Activated naive CD8-positive, alpha-beta T cell treated with anti-CD3 and anti-CD28 coated beads, Interleukin-2, amount 50 U/mL, for 24 hours (primary cell): ENCODE measurements at regions not wholly inside any gene's neighbourhood (a gene's known extent, or its start where the extent isn't known, plus 50 kb on each side); places are given as distances from the start of the nearest gene placed in this dataset.

Experiments used
- ATAC-seq: fragments of 150-1000 bp; cut with Tn5 transposase; one replicate; pipeline ENCODE4 v1.10.0; 2021
- DNase-seq: peaks from one replicate; pipeline ENCODE4 v3.0.0; 2021
- H3K27ac Mint-ChIP-seq: one replicate; pipeline ENCODE4 v1.8.0; 2021; ENCODE audit warnings: mild to moderate bottlenecking, mixed read lengths
- H3K27me3 Mint-ChIP-seq: one replicate; pipeline ENCODE4 v1.8.0; 2021; ENCODE audit warnings: mixed read lengths
- H3K36me3 Mint-ChIP-seq: one replicate; pipeline ENCODE4 v1.8.0; 2021; ENCODE audit warnings: low read depth, mixed read lengths
- H3K4me1 Mint-ChIP-seq: one replicate; pipeline ENCODE4 v1.8.0; 2021; ENCODE audit warnings: mixed read lengths
- H3K4me3 Mint-ChIP-seq: one replicate; pipeline ENCODE4 v1.8.0; 2021; ENCODE audit warnings: mild to moderate bottlenecking, moderate library complexity, mixed read lengths
- H3K9me3 Mint-ChIP-seq: one replicate; pipeline ENCODE4 v1.8.0; 2021; ENCODE audit warnings: mixed read lengths

DNA sequence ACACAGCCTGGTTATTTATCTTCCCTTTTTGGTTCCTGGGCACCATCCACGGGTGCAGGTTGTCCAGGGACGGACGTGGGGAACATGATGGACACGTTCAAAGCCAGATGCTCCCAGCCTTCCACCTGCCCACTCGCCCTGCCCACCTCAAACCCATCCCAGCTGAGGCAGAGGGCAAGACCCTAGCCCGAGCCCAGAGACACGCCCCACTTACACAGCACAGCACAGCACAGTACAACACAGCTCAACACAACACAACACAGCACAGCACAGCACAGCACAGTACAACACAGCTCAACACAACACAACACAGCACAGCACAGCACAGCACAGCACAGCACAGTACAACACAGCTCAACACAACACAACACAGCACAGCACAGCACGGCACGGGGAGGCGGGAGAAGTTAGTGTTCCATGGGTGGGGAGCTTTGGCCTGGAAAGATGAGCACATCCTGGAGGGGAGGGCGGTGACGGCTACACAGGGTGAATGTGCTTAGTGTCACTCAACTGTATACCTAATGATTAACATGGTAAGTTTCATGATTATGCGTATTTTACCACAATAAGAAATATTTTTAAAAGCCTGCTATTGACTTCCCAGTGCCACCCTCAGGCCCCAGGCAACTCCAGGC, 1507.5 kb downstream of the BRD1 start:
- Mint-ChIP-seq H3K27ac (no peak overlapping the region), H3K4me1 (no peaks in the 10 kb centered on the region), H3K9me3 (no peaks in the 10 kb centered on the region), H3K4me3 (no peak overlapping the region), H3K27me3 (no peaks in the 10 kb centered on the region), H3K36me3 (no peaks in the 10 kb centered on the region)
- ATAC-seq (no peak), DNase-seq (no peak)

- peak; percentile 8 for ATAC-seq
- no peaks in the 10 kb centered on the region for H3K27me3 Mint-ChIP-seq
- no peak overlapping the region for H3K4me3 Mint-ChIP-seq
- H3K36me3 Mint-ChIP-seq = no peaks in the 10 kb centered on the region
- H3K9me3 Mint-ChIP-seq = no peaks in the 10 kb centered on the region
- no peaks in the 10 kb centered on the region for H3K4me1 Mint-ChIP-seq
- no peak overlapping the region for H3K27ac Mint-ChIP-seq
- DNase-seq = no peak
These were observed 1508.2 kb downstream of the BRD1 start for GRCh38 chr22:48319321-48320047.

DNA sequence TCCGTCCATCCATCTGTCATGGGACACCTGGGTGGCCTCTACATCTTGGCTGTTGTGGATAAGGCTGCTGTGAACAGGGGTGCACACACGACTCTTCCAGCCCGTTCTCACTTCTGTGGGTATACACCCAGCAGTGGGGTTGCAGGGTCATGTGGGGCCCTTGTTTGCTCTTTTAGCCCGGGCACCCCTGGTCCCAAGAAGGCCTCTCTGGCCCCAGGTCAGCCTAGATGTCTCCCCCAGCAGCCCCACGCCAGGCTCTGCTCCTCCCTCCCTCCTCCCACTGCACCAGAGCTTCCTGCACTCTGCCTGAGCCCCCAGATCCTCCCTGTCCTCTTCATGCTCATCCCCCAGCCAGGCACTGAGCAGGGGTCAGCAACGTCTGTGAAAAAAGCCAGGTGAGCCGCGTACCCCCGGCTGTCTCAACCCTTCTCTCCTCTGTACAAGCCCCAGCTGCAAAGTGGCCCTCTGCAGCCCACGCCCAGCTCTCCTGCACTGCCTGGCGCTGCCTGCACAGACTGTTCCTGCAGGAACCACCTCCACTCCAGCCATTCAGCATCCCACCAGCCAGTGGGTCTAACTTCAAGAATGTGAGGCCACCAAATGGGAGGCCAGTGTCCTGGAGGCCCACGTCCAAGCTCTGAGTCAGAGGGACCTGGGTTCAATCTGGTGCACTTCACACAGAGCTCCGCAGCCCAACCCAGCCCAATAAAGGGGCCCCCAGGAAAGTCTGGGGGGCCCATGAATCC, 1508.9 kb downstream of the BRD1 start:
- H3K36me3 Mint-ChIP-seq = no peaks in the 10 kb centered on the region
- no peak overlapping the region for H3K4me3 Mint-ChIP-seq
- H3K4me1 Mint-ChIP-seq = no peaks in the 10 kb centered on the region
- H3K27me3 Mint-ChIP-seq = no peaks in the 10 kb centered on the region
- DNase-seq (no peak), ATAC-seq (no peak)
- no peaks in the 10 kb centered on the region for H3K9me3 Mint-ChIP-seq
- no peak overlapping the region for H3K27ac Mint-ChIP-seq

DNA sequence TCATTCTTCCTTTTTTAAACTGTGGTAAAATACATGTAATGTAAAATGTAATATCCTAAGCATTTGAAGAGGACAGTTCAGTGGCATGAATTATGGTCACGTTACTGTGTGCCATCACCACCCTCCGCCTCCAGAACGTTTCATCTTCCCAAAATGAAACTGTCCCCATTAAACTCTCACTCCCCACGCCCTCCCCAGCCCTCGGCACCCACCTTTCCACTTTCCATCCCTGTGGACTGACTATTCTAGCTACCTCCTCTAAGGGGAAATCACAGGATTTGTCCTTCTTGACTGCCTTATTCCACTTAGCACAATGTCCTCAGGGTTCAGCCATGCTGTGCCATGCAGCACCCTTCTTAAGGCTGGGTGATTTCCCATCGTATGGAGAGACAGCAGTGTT, 1509.5 kb downstream of the BRD1 start:
- DNase-seq (no peak), ATAC-seq (no peak)
- H3K27ac Mint-ChIP-seq = no peak overlapping the region
- H3K4me1 Mint-ChIP-seq = no peaks in the 10 kb centered on the region
- no peaks in the 10 kb centered on the region for H3K36me3 Mint-ChIP-seq
- H3K9me3 Mint-ChIP-seq = peaks cover 4% of the 10 kb centered on the region
- H3K4me3 Mint-ChIP-seq = no peak overlapping the region
- H3K27me3 Mint-ChIP-seq = no peaks in the 10 kb centered on the region

- no peaks in the 10 kb centered on the region for H3K36me3 Mint-ChIP-seq
- no peak for ATAC-seq
- no peak overlapping the region for H3K4me3 Mint-ChIP-seq
- DNase-seq = no peak
- no peak overlapping the region for H3K27ac Mint-ChIP-seq
- H3K9me3 Mint-ChIP-seq = peaks cover 15% of the 10 kb centered on the region
- no peaks in the 10 kb centered on the region for H3K27me3 Mint-ChIP-seq
- no peaks in the 10 kb centered on the region for H3K4me1 Mint-ChIP-seq
These were observed 1511.1 kb downstream of the BRD1 start for GRCh38 chr22:48316257-48317250.

GRCh38 chr22:48315439-48316256, 1512.0 kb downstream of the BRD1 start:
- no peaks in the 10 kb centered on the region for H3K4me1 Mint-ChIP-seq
- ATAC-seq (no peak), DNase-seq (no peak)
- H3K27me3 Mint-ChIP-seq = no peaks in the 10 kb centered on the region
- H3K36me3 Mint-ChIP-seq = no peaks in the 10 kb centered on the region
- no peak overlapping the region for H3K27ac Mint-ChIP-seq
- H3K4me3 Mint-ChIP-seq = no peak overlapping the region
- H3K9me3 Mint-ChIP-seq = peaks cover 15% of the 10 kb centered on the region

GRCh38 chr22:48314073-48314472, 1513.6 kb downstream of the BRD1 start:
- H3K27ac Mint-ChIP-seq = no peak overlapping the region
- no peak overlapping the region for H3K4me3 Mint-ChIP-seq
- peaks cover 15% of the 10 kb centered on the region for H3K9me3 Mint-ChIP-seq
- ATAC-seq (no peak), DNase-seq (no peak)
- no peaks in the 10 kb centered on the region for H3K27me3 Mint-ChIP-seq
- H3K36me3 Mint-ChIP-seq = no peaks in the 10 kb centered on the region
- H3K4me1 Mint-ChIP-seq = no peaks in the 10 kb centered on the region

GRCh38 chr22:48313175-48313830, 1514.4 kb downstream of the BRD1 start:
- DNase-seq (no peak), ATAC-seq (no peak)
- no peak overlapping the region for H3K27ac Mint-ChIP-seq
- no peak overlapping the region for H3K4me3 Mint-ChIP-seq
- no peaks in the 10 kb centered on the region for H3K36me3 Mint-ChIP-seq
- H3K4me1 Mint-ChIP-seq = no peaks in the 10 kb centered on the region
- H3K27me3 Mint-ChIP-seq = no peaks in the 10 kb centered on the region
- peaks cover 15% of the 10 kb centered on the region for H3K9me3 Mint-ChIP-seq

- Mint-ChIP-seq H3K9me3 (peaks cover 15% of the 10 kb centered on the region), H3K4me3 (no peak overlapping the region), H3K4me1 (no peaks in the 10 kb centered on the region), H3K27me3 (no peaks in the 10 kb centered on the region), H3K36me3 (no peaks in the 10 kb centered on the region), H3K27ac (no peak overlapping the region)
- ATAC-seq (no peak), DNase-seq (no peak)
These were observed 1516.9 kb downstream of the BRD1 start for GRCh38 chr22:48310740-48311139.

DNA sequence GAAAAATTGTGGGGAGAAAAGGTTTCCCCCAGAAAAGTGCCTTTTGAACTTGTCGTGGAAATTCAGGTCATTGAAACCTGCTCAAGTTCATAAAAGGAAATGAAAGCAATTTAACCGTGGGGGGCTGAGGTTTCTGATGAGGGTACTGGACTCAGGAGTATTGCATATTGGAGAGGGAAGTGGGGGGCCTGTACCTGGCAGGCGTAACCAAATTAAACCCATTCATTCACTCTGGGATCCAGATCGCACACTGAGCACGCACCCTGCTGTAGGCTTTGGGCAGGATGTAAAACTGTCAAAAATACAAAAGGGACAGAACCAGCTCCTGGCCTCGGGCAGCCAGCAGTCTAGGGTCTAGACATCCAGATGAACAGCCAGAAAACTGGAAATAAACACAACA, 1517.4 kb downstream of the BRD1 start:
- Mint-ChIP-seq H3K27me3 (no peaks in the 10 kb centered on the region), H3K36me3 (no peaks in the 10 kb centered on the region), H3K27ac (no peak overlapping the region), H3K4me1 (no peaks in the 10 kb centered on the region), H3K4me3 (no peak overlapping the region), H3K9me3 (peaks cover 15% of the 10 kb centered on the region)
- ATAC-seq = no peak
- DNase-seq = no peak

DNA sequence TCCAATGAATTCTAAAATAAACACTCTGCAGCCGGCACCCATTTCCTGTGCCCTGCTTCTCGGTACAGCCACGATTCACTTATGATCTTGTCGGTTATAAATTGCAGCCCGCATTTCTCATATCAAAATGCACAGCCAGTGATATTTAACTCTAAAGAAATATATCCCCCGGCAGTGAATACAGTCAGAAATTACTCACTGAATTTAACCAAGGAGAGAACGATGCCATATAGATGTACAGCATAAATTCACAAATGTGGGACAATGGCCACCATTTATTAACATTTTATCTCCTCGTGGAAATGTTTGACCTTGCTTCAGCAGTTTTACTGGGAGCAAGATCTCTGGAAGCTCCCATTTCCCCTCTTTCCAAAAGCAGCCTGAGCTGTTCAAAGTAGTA, 1517.8 kb downstream of the BRD1 start:
- H3K4me1 Mint-ChIP-seq = no peaks in the 10 kb centered on the region
- H3K36me3 Mint-ChIP-seq = no peaks in the 10 kb centered on the region
- H3K4me3 Mint-ChIP-seq = no peak overlapping the region
- peaks cover 15% of the 10 kb centered on the region for H3K9me3 Mint-ChIP-seq
- DNase-seq (no peak), ATAC-seq (no peak)
- H3K27me3 Mint-ChIP-seq = no peaks in the 10 kb centered on the region
- H3K27ac Mint-ChIP-seq = no peak overlapping the region

GRCh38 chr22:48309115-48309705, 1518.5 kb downstream of the BRD1 start:
- Mint-ChIP-seq H3K36me3 (no peaks in the 10 kb centered on the region), H3K4me1 (no peaks in the 10 kb centered on the region), H3K9me3 (peaks cover 15% of the 10 kb centered on the region), H3K27ac (no peak overlapping the region), H3K27me3 (no peaks in the 10 kb centered on the region), H3K4me3 (no peak overlapping the region)
- no peak for ATAC-seq
- no peak for DNase-seq

DNA sequence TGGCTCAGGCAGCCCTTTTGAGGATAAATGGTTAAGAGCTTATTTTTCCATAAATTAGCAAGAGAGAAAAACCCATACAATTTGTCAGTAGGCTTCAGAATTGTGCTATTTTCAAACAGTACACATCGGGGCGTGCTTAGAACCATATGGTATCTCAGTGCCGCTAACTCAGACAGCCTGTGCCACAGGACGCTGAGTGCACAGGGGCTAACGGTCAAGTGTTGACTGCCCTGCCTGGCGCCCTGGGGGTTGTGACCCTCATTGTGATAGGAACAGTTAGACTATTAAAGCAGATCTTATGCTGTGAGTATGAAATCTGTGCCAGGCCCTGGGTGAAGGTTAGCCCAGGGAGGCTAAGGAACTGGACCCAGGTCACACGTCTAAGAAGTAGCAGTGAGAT, 1519.7 kb downstream of the BRD1 start:
- ATAC-seq = no peak

More for the DNA sequence above, 1519.7 kb downstream of the BRD1 start:
- Mint-ChIP-seq H3K36me3 (no peaks in the 10 kb centered on the region), H3K27me3 (no peaks in the 10 kb centered on the region), H3K4me1 (no peaks in the 10 kb centered on the region), H3K9me3 (peaks cover 11% of the 10 kb centered on the region), H3K27ac (no peak overlapping the region), H3K4me3 (no peak overlapping the region)
- DNase-seq = no peak
